ENCODE measurements at regions not wholly inside any gene's neighbourhood (a gene's known extent, or its start where the extent isn't known, plus 50 kb on each side); places are given as distances from the start of the nearest gene placed in this dataset.
"Not testable (repeated sequence)": the region's sequence is repeated elsewhere in the genome, so short reads cannot be mapped to it uniquely, and the experiment has no call there.

DNA sequence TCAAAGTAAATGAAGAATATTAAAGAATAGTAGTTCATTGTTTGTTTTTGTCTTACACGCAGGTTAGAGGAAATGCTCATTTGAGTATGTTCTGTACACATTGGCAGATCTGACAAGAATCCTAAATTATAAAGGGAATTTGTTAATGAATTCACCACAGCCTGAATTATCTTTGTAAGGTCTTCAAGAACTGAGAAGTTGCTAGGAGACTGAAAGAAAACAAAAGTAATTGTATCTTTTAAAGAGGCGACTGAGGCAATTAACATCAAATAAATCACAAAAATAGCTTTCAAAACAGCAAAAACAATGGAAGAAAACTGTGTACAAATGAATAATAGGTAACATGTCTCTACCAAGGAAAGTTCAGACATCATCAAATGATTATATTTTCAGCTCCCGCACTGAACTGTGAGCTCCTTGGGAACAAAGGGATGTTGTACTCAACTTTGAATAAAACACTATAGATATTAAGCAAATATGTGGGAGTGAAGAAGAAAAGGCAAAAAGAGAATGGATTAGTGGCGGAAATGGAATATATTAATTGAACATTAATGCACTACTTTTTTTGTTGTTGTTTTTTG is 51.7 kb upstream of the ATIC start:
- DNase-seq (ENCODE audit: low read depth): no peak

DNA sequence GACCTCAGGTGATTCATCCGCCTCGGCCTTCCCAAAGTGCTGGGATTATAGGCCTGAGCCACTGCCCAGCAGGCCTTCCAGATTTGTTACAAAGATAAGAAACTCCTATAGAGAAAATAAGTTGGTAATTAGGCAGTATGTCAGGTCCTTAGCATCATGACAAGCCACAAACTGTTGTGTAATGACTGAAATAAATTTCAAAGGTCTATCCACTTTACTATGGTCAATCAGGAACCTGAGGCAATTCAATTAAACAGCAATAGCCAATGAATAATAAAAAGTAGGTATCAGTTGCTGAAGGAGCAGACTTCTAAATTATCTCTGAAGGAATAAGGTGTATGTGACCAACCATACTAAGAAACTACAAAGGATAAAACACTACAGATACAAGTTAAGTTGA is 62.4 kb upstream of the ATIC start:
- DNase-seq (ENCODE audit: low read depth): no peak

DNA sequence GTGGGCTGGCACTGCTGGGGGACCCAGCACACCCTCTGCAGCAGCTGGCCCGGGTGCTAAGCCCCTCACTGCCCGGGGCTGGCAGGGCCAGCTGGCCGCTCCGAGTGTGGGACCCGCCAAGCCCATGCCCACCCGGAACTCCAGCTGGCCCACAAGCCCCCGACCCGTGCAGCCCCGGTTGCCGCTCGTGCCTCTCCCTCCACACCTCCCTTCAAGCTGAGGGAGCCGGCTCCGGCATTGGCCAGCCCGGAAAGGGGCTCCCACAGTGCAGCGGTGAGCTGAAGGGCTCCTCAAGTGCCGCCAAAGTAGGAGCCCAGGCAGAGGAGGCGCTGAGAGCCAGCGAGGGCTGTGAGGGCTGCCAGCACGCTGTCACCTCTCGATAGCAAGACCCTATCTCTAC is 65.9 kb upstream of the ATIC start:
- not testable (repeated sequence) for DNase-seq (ENCODE audit: low read depth)

DNA sequence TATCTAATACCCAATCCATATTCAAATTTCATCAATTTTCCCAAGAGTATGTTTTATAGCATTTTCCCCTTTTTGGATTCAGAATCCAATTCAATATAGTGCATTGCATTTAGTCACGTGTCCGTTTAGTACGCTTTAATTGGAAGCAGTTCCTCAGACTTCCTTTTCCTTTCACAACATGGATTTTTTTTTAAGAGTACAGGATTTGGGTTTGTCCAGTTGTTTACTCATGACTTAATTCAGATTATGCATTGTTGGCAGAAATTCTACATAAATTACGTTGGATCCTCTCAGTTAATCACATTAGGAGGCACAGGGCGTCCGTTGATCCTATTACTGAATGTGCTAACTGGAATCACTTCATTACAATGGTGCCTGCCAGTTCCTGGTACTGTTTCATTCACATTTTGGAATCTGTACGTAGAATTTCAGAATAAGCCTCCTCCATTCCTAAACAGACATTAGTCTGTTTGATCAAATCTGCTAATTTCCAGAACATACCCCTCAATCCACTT is 70.0 kb upstream of the ATIC start:
- no peak for DNase-seq (ENCODE audit: low read depth)

DNA sequence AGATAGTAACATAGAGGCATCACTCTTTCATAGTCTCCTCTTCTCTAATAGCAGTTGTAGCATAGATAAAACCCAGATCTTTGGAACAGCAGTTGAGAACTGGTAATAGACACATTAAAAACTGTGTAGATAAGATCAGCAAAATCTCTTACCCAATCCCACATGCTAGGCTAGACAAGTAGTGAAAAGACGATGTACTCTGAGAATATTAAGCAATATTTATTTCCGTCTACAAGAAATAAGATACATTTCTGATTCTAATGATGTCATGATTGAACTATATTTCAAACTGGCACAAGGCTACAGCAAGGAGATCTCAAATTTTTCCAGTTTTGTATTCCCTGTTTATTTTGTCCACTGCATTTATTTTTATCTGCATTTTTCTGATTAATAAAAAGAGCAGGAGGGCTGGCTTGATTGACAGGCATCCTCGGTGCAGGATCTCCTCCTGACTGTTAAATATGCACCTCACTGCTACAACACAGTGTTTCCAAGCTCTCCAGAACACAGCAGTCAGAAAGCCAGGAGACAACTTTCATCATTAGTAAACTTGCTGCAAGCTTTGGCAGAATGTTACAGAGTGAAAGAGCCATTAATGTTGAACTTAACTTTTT is 73.3 kb upstream of the ATIC start:
- no peak for DNase-seq (ENCODE audit: low read depth)

DNA sequence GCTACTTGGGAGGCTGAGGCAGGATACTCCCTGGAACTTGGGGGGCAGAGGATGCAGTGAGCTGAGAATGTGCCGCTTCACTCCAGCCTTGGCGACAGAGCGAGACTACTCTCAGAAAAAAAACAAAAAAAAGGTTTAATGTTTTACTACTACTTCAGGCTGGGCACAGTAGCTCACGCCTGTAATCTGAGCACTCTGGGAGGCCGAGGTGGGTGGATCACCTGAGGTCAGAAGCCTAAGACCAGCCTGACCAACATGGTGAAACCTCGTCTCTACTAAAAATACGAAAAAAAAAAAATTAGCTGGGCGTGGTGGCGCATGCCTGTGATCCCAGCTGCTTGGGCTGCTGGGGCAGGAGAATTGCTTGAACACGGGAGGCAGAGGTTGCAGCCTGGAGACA is 75.7 kb upstream of the ATIC start:
- peak; percentile 1 for DNase-seq (ENCODE audit: low read depth)

DNA sequence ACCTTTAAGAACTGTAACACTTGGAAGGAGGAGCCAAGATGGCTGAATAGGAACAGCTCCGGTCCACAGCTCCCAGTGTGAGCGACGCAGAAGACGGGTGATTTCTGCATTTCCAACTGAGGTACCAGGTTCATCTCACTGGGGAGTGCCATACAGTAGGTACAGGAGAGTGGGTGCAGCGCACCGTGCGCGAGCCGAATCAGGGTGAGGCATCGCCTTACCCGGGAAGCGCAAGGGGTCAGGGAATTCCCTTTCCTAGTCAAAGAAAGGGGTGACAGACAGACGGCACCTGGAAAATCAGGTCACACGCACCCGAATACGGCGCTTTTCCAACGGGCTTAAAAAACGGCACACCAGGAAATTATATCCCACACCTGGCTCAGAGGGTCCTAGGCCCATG is 81.8 kb upstream of the ABCA12 start:
- DNase-seq (ENCODE audit: low read depth): not testable (repeated sequence)

DNA sequence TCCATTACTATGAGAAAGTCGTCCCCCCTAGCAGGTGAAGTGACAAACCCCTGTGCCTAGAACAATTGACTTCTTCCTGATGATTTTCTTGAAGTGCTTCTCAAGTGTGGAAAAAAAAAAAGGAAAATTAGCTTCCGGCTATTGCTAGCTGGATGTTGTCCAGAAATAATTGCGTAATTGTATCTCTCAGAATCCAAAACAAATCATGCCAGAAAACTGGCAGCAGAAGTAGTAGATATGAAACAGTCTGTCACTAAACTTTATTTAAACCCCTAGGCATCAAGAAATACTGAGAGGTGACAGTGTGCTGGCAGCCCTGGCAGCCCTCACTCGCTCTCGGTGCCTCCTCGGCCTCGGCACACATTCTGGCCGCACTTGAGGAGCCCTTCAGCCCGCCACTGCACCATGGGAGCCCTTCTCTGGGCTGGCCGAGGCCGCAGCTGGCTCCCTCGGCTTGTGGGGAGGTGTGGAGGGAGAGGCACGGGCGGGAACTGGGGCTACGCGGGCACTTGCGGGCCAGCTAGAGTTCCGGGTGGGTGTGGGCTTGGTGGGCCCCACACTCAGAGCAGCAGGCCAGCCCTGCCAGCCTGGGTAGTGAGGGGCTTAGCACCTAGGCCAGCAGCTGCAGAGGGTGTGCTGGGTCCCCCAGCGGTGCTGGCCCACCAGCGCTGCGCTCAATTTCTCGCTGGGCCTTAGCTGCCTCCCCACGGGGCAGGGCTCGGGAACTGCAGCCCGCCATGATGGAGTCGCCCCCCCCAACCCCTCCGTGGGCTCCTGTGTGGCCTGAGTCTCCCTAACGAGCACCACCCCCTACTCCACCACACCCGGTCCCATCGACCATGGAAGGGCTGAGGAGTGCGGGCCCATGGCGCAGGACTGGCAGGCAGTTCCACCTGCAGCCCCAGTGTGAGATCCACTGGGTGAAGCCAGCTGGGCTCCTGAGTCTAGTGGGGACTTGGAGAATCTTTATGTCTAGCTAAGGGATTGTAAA is 80.5 kb upstream of the ABCA12 start:
- DNase-seq (ENCODE audit: low read depth): peak; percentile 24

DNA sequence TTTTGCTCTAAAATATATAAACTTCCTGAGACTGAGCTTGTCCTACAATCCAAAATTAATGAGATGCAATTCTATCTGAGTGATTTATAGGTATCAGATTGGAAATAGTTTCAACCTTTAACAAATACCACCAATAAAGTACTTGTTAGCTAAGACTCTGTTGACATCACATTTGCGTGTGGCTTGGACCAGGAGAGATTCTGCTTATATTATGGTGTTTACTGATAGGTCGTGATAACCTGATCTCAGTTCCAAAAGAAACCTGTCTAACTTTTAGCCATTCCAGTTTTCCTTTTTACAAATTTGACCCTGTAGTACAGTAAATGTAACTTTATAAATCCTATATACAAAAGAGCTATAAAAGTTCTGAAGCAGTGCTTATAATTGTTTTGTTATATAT is 78.4 kb upstream of the ABCA12 start:
- DNase-seq (ENCODE audit: low read depth): no peak

DNA sequence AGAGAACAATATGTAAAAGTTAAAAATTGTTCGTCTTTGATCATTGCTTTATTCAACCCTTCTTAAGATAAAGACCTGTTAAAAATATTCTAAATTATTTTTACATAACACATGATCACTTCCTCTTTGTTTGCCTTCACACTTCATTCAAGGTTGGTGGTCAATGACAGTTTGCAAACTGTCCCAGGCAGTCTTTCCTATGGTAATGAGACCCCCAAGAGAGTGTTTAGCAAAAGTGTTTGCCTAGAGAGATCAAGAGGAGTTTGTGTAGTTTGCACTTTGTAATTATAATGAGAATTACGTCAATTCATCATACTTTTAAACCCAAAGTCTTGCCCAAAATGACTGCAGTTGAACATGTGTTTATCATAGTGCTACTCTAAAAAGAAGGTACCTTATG is 77.2 kb upstream of the ABCA12 start:
- DNase-seq (ENCODE audit: low read depth): no peak

DNA sequence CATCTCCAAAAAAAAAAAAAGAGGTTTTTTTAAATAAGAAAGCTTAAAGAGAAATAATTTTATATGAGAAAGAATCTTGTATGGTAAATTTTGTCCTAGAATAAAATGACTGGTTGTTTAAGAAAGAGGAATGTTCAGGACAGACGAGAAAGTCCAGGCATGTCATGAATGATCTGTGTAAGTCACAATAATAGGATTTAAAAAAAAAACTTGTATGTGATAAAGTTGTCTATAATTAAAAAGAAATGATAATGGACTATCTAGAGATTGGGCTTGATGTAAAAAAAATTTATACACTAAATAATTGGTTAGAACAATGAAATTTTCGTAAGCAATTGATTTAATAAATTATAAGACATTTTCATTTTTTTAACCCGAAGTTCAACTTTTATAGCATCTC is 71.7 kb upstream of the ABCA12 start:
- DNase-seq (ENCODE audit: low read depth): no peak

DNA sequence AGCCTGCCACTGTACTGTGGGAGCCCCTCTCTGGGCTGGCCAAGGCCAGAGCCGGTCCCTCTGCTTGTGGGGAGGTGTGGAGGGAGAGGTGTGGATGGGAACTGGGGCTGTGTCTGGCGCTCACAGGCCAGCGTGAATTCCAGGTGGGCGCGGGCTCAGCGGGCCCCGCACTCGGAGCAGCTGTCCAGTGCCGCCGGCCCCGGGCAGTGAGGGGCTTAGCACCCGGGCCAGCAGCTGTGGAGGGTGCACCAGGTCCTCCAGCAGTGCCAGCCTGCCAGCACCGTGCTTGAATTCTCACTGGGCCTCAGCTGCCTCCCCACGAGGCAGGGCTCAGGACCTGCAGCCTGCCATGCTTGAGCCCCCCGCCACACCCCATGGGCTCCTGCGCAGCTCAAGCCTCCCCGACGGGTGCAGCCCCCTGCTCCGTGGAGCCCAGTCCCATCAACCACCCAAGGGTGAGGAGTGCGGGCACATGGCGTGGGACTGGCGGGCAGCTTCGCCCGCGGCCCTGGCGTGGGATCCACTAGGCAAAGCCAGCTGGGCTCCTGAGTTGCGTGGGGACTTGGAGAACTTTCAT is 69.5 kb upstream of the ABCA12 start:
- DNase-seq (ENCODE audit: low read depth): no peak

DNA sequence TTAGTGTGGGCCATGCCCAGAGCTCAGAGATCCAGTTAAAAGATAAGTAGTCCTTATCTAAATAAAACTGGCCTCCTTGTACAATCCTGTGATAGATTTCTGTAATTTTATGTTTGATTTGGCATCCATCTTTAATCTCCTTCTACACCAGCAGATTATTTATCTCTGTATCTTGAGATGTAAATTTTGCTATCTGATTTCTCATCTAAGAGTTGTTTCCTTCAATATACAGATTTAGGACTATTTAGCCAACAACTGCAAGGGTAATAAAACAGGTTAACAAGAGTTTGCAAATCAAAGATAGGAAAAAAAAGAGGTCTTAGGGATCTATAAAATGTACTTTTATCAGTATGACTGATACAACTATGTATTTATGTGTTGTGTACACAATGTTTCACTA is 68.6 kb upstream of the ABCA12 start:
- no peak for DNase-seq (ENCODE audit: low read depth)

DNA sequence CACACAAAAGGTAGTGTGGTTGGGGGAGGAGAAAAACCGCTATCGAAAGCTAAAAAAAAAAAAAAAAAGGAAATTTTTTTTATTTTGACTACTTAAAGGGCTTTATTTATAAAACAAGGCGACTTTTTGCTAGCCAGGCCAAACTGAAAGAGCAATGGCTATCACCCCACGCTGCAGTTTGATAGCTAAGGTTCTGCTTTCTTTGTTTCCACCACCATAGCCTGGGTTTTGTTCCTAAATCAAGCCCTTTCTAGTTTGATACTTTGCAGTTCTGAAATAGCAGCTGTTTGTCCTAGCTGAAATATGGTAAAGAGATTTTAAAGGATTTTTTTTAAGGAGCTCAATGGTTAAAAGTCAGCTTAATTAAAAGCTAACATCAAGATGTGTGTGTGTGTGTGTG is 67.4 kb upstream of the ABCA12 start:
- no peak for DNase-seq (ENCODE audit: low read depth)

DNA sequence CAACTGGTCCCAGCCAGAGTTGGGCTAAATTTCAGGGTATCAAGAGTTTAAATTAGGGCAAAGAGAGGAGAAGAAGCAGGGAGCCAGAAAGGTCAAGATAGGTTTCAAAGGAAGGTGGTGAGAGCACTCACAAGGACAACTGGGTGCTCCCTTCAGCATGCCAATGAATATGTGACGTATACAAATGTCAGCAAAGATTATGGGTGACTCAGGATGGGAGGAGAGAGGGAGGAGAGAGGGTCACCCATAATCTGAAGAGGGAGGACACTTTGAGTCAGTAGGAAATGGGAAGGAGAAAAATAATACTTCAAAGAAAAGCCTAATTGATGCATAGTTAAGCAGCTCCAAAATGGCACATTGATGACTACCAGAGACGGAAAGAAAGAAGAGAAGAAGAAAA is 53.1 kb upstream of the ABCA12 start:
- DNase-seq (ENCODE audit: low read depth): no peak

DNA sequence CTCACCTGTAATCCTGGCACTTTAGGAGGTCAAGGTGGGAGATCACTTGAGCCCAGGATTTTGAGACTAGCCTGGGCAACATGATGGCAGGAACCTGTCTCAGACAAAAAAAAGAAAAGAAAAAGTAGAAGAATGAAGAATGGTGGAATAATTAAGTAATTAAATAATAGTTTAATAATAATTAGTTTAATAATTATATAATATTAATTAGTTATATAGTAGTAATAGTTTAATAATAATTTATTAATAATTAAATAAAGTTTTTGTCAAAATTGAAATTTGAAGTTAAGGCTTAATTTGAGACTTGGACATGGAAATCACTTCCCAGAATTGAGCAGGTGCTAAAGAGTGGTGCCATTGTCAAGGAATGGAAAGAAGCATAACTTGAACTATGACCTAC is 52.2 kb upstream of the ABCA12 start:
- DNase-seq (ENCODE audit: low read depth): no peak

DNA sequence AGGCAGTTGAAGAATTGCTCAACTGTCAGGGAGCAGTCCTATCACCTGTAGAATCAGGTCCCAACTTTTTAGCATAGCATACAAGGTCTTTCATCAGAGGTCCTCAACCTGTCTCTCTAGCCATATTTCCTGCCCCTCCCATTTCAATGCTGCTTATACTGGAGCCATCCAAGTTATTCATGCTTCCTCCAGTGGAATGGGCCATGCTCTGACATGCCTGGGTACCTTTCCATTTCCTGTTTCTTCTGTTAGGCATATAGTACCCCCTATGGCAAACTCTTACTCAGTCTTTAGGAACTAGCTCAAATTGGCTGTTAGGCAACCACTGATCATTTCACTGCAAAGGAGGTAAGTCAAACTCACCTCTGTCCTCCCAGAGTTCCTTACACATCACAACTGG is 51.0 kb upstream of the ABCA12 start:
- DNase-seq (ENCODE audit: low read depth): no peak
